ENCODE measurements at regions not wholly inside any gene's neighbourhood (a gene's known extent, or its start where the extent isn't known, plus 50 kb on each side); places are given as distances from the start of the nearest gene placed in this dataset.

DNA sequence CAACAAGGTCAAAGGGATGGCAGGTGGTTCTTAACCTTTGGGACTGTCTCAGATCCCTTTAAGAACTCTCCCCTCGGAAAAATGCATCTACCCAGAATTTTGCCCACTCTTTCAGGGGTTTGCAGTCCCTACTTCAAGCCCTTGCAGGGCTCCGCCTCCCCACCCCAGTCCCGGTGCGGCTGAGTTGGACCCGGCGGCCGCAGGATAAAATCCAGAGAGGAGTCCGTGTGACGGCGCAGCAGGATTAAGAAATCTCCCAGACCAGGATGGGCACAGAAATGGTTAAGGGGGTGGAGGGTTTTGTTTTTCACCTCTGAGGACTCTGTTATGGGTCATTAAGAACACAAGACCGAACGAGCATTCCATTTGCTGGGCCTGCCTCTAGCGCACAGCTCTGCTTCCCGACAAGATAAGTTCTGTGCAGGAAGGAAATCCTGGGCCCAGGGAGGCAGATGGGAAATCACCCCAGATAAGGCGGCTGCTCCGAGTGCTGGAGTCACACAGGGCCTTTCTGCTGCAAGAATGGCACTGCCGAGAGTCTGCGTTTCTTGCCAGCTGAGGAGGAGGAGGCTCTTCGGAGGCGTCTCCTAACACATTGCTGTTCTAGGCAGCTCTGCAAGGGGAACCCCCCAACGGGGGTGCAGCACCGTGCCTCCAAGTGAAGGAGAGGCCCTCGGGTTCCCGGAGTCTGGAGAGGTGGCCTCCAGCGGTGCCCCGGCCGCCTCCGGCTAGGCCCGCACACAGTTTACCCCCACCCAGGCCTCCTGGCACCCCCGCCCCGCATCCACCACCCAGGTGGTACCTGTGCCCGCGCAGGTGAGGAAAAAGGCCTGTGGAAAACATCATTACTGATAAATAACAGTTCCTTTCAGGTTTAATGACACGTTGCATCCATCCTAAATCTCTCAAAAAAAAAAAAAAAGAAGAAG lies 277.6 kb downstream of the BCOR start:
- DNase-seq, result no peak
- no peak overlapping the region for H3K27ac Mint-ChIP-seq
- H3K36me3 Mint-ChIP-seq (ENCODE audit: insufficient read depth), result peaks cover 4% of the 10 kb centered on the region
- H3K27me3 Mint-ChIP-seq, result peaks cover 0 to 21% of the 10 kb centered on the region in 2 donors
- H3K4me1 Mint-ChIP-seq (ENCODE audit: low read depth in 2 of 2), result peaks cover 6 to 8% of the 10 kb centered on the region in 2 donors
- no peak for ATAC-seq (replicated peaks)
- H3K4me3 Mint-ChIP-seq, result peak overlapping the region; percentile 75 to 80
- no peaks in the 10 kb centered on the region for H3K9me3 Mint-ChIP-seq

GRCh38 chrX:39820938-39821708 lies 276.6 kb downstream of the BCOR start:
- ATAC-seq (replicated peaks) (peak; percentile 58), DNase-seq (peak in 2 of 3 experiments; percentile 1 to 3)
- peaks cover 4% of the 10 kb centered on the region for H3K36me3 Mint-ChIP-seq (ENCODE audit: insufficient read depth)
- peak overlapping the region; percentile 75 to 80 for H3K4me3 Mint-ChIP-seq
- H3K9me3 Mint-ChIP-seq, result no peaks in the 10 kb centered on the region
- H3K4me1 Mint-ChIP-seq (ENCODE audit: low read depth in 2 of 2), result peaks cover 6 to 8% of the 10 kb centered on the region in 2 donors
- H3K27ac Mint-ChIP-seq, result peak overlapping the region in 1 of 2 donors; percentile 19
- peaks cover 0 to 21% of the 10 kb centered on the region in 2 donors for H3K27me3 Mint-ChIP-seq

GRCh38 chrX:39821709-39822095 lies 276.1 kb downstream of the BCOR start:
- no peaks in the 10 kb centered on the region for H3K9me3 Mint-ChIP-seq
- H3K27ac Mint-ChIP-seq, result peak overlapping the region in 1 of 2 donors; percentile 19
- H3K4me1 Mint-ChIP-seq (ENCODE audit: low read depth in 2 of 2), result peaks cover 6 to 8% of the 10 kb centered on the region in 2 donors
- H3K36me3 Mint-ChIP-seq (ENCODE audit: insufficient read depth), result peaks cover 4% of the 10 kb centered on the region
- H3K27me3 Mint-ChIP-seq, result peaks cover 0 to 21% of the 10 kb centered on the region in 2 donors
- DNase-seq (no peak), ATAC-seq (replicated peaks) (no peak)
- peak overlapping the region; percentile 55 to 62 for H3K4me3 Mint-ChIP-seq

DNA sequence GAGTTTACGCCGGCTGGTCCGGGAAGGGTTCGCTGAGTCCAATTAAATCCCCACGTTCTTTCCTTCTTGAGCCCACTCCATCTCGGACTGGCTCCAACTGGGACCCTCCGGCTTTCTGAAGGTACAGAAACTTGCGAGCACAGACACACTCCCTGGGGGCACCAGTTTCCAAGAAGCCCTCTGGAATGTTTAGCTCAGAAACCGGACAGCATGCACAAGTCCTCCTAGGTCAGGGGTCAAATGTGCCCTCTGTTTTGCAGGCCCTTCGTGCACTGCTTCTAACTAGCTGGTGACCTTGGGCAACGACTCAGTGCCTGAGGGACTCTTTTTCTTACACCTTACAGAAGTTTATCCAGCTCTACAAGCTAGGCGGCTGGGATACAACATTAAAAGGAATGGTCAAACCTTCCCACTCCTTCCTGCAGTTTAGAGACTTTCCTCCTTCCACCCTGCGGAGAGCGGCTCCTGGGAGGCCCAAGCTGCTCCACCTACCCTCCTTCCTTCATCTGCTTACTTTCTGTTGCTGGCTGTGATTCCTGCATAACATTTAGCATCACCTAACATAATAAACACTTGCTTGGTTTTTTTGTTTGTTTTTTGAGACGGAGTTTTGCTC lies 275.5 kb downstream of the BCOR start:
- H3K27me3 Mint-ChIP-seq, result peaks cover 0 to 21% of the 10 kb centered on the region in 2 donors
- DNase-seq (no peak), ATAC-seq (replicated peaks) (no peak)
- peaks cover 5 to 6% of the 10 kb centered on the region in 2 donors for H3K4me1 Mint-ChIP-seq (ENCODE audit: low read depth in 2 of 2)
- H3K4me3 Mint-ChIP-seq, result peak overlapping the region; percentile 55 to 62
- H3K9me3 Mint-ChIP-seq, result no peaks in the 10 kb centered on the region
- H3K36me3 Mint-ChIP-seq (ENCODE audit: insufficient read depth), result peaks cover 4% of the 10 kb centered on the region
- H3K27ac Mint-ChIP-seq, result no peak overlapping the region

DNA sequence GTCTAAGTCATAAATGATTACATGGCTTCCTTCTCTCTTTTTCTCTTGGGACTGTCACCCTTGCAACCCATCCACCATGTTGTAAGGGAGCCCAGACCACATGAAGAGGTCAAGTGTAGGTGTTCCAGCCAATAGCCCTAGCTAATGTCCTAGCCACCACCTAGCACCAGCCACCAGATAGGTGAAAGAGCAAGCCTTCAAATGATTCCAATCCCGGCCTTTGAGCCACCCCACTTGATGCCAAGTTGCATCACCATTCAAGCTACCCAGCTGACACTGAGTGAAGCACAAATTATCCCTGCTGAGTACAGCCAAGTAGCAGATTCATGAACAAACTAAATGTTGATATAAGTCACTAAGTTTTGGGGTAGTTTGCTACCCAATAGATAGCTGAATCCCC lies 274.3 kb downstream of the BCOR start:
- Mint-ChIP-seq H3K36me3 (ENCODE audit: insufficient read depth) (peaks cover 4% of the 10 kb centered on the region), H3K9me3 (no peaks in the 10 kb centered on the region), H3K27ac (no peak overlapping the region), H3K27me3 (peaks cover 0 to 13% of the 10 kb centered on the region in 2 donors), H3K4me1 (ENCODE audit: low read depth in 2 of 2) (peaks cover 5 to 6% of the 10 kb centered on the region in 2 donors), H3K4me3 (no peak overlapping the region)
- DNase-seq (no peak), ATAC-seq (replicated peaks) (no peak)

GRCh38 chrX:39823854-39824253 lies 273.9 kb downstream of the BCOR start:
- Mint-ChIP-seq H3K27ac (peak overlapping the region in 1 of 2 donors; percentile 24), H3K4me1 (ENCODE audit: low read depth in 2 of 2) (peaks cover 5 to 6% of the 10 kb centered on the region in 2 donors), H3K9me3 (no peaks in the 10 kb centered on the region), H3K4me3 (no peak overlapping the region), H3K27me3 (peaks cover 0 to 9% of the 10 kb centered on the region in 2 donors), H3K36me3 (ENCODE audit: insufficient read depth) (peaks cover 4% of the 10 kb centered on the region)
- ATAC-seq (replicated peaks) (no peak), DNase-seq (no peak)

DNA sequence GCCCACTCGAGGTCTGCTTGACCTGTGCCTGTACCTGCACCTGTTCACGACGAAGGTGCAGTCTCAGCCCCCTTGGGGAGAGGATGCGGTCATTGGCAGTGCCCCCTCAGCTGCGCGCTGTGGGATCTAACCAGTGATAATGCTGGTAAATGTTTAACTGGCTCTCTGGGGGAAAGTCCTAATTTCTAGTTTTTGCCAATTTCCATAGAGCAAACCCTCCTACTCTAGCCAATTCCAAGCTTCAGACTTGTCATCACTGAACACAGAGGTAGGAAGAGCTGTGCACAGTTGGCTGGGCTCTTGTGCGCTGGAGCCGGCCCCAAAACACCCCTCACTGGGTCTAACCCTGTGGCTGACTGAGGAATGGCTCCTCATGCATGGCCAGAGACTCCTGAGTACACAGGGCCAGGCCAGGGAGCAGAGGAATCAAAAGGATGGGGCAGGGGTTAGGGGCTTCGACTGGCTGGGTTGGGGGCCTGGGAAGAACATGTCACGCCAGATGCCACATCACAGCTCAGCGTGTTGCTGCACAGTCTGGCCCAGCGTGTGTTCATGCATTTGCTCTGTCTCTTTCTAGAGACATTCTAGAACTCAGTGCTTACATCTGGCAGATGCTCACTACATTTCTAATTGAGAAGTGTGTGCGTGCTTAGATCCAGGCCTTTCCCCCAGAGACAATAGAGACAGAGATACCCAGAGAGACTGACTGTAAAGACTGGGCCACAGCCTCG lies 270.8 kb downstream of the BCOR start:
- no peak for DNase-seq
- no peak overlapping the region for H3K27ac Mint-ChIP-seq
- no peaks in the 10 kb centered on the region for H3K36me3 Mint-ChIP-seq (ENCODE audit: insufficient read depth)

DNA sequence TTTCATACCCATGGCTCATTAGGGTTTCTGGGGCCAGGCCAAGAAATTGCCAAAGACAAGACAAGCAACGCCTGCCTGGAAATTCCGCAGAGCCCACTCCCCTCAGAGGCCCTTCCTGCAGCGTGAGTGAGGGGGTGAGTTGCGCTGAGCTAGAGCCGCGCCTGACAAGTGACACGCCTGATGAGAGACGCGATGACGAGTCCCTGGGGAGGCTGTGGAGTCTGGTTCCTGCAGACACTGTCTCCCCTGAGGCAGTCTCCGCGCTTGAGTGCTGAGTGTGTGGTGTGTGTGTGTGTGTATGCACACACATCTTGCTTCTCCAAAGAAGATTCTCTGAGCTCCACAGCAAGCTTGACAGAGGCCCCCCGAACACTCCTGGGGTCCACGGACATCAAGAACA lies 269.8 kb downstream of the BCOR start:
- H3K9me3 Mint-ChIP-seq, result no peaks in the 10 kb centered on the region
- no peaks in the 10 kb centered on the region for H3K27me3 Mint-ChIP-seq
- no peak overlapping the region for H3K27ac Mint-ChIP-seq
- no peak for DNase-seq
- no peak overlapping the region for H3K4me3 Mint-ChIP-seq
- no peaks in the 10 kb centered on the region for H3K36me3 Mint-ChIP-seq (ENCODE audit: insufficient read depth)
- H3K4me1 Mint-ChIP-seq (ENCODE audit: low read depth in 2 of 2), result peaks cover 5 to 6% of the 10 kb centered on the region in 2 donors
- no peak for ATAC-seq (replicated peaks)

More for the DNA sequence above, 270.8 kb downstream of the BCOR start:
- ATAC-seq (replicated peaks), result no peak
- Mint-ChIP-seq H3K4me1 (ENCODE audit: low read depth in 2 of 2) (peaks cover 5 to 6% of the 10 kb centered on the region in 2 donors), H3K4me3 (no peak overlapping the region), H3K27me3 (no peaks in the 10 kb centered on the region), H3K9me3 (no peaks in the 10 kb centered on the region)

- no peaks in the 10 kb centered on the region for H3K36me3 Mint-ChIP-seq (ENCODE audit: insufficient read depth)
- H3K4me1 Mint-ChIP-seq (ENCODE audit: low read depth in 2 of 2), result peaks cover 2% of the 10 kb centered on the region in 2 donors
- DNase-seq (no peak), ATAC-seq (replicated peaks) (no peak)
- no peaks in the 10 kb centered on the region for H3K9me3 Mint-ChIP-seq
- H3K27ac Mint-ChIP-seq, result no peak overlapping the region
- no peaks in the 10 kb centered on the region for H3K27me3 Mint-ChIP-seq
- H3K4me3 Mint-ChIP-seq, result no peak overlapping the region
Measured at GRCh38 chrX:39828971-39829370, 268.8 kb downstream of the BCOR start.

DNA sequence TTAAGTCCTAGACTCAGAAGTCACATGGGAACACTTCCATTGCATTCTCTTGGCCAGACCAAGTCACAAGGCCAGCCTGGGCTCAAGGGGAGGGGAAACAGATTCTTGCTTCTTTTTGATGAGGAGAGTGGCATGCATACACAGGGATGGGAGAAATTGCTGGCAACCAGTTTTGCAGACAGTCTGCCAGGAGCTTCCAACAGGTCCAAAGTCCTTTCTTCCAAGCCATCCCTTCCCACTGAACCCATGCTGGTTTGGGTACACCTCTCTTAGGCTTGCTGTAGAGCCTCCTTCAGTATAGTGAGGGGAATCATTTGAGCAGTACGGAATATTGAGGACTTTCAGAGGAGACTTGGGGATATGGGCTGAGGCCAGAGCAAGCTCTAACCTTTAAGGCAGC lies 267.8 kb downstream of the BCOR start:
- no peak for DNase-seq
- no peak overlapping the region for H3K27ac Mint-ChIP-seq

GRCh38 chrX:39830414-39830813 lies 267.3 kb downstream of the BCOR start:
- no peaks in the 10 kb centered on the region for H3K36me3 Mint-ChIP-seq (ENCODE audit: insufficient read depth)
- H3K4me3 Mint-ChIP-seq, result no peak overlapping the region
- no peaks in the 10 kb centered on the region for H3K27me3 Mint-ChIP-seq
- no peaks in the 10 kb centered on the region for H3K4me1 Mint-ChIP-seq (ENCODE audit: low read depth in 2 of 2)
- no peak overlapping the region for H3K27ac Mint-ChIP-seq
- DNase-seq (no peak), ATAC-seq (replicated peaks) (no peak)
- H3K9me3 Mint-ChIP-seq, result no peaks in the 10 kb centered on the region

More for the DNA sequence above, 267.8 kb downstream of the BCOR start:
- no peak for ATAC-seq (replicated peaks)
- Mint-ChIP-seq H3K9me3 (no peaks in the 10 kb centered on the region), H3K4me1 (ENCODE audit: low read depth in 2 of 2) (no peaks in the 10 kb centered on the region), H3K36me3 (ENCODE audit: insufficient read depth) (no peaks in the 10 kb centered on the region), H3K27me3 (no peaks in the 10 kb centered on the region), H3K4me3 (no peak overlapping the region)

- Mint-ChIP-seq H3K9me3 (no peaks in the 10 kb centered on the region), H3K4me3 (no peak overlapping the region), H3K27ac (no peak overlapping the region), H3K4me1 (ENCODE audit: low read depth in 2 of 2) (no peaks in the 10 kb centered on the region), H3K36me3 (ENCODE audit: insufficient read depth) (no peaks in the 10 kb centered on the region), H3K27me3 (no peaks in the 10 kb centered on the region)
- no peak for DNase-seq
- no peak for ATAC-seq (replicated peaks)
Measured at GRCh38 chrX:39832211-39832610, 265.5 kb downstream of the BCOR start.

- ATAC-seq (replicated peaks) (no peak), DNase-seq (no peak)
- Mint-ChIP-seq H3K9me3 (no peaks in the 10 kb centered on the region), H3K4me1 (ENCODE audit: low read depth in 2 of 2) (no peaks in the 10 kb centered on the region), H3K27ac (no peak overlapping the region), H3K4me3 (no peak overlapping the region), H3K27me3 (no peaks in the 10 kb centered on the region), H3K36me3 (ENCODE audit: insufficient read depth) (no peaks in the 10 kb centered on the region)
Measured at GRCh38 chrX:39834600-39834999, 263.2 kb downstream of the BCOR start.
